ENCODE measurements at regions not wholly inside any gene's neighbourhood (a gene's known extent, or its start where the extent isn't known, plus 50 kb on each side); places are given as distances from the start of the nearest gene placed in this dataset.

DNA sequence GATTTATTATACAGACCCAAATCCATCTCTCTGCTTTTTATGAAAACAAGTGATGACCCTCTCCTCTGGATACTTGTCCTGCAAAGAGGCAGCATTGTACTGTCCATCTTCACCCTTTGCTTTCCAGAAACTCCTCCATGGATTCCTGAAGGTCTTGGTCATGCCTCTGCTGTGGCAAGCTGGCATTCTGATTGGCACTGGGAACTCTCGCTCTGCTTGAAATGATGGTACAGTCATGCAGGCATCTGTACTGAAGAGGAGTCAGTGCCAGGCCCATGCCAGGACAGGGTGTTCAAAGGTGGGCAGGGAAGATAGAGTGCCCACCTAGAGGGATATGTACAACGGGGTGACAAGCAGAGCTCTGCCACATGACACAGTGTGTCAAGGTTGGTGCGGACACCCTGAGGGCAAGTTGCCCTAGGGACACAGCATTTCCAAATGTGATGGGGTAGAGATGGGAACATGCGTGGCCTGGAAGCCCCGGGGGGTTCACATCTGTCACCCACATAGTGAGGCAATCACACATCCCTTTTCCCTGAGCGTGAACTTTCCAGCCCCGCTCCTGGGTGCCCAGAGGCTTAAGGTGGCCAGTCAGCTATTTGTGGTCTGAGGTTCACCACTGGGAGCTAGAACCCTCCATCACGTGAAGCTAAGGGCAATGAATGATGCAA lies 235.7 kb upstream of the TCERG1L start:
- TF ChIP-seq, protein P1, sequence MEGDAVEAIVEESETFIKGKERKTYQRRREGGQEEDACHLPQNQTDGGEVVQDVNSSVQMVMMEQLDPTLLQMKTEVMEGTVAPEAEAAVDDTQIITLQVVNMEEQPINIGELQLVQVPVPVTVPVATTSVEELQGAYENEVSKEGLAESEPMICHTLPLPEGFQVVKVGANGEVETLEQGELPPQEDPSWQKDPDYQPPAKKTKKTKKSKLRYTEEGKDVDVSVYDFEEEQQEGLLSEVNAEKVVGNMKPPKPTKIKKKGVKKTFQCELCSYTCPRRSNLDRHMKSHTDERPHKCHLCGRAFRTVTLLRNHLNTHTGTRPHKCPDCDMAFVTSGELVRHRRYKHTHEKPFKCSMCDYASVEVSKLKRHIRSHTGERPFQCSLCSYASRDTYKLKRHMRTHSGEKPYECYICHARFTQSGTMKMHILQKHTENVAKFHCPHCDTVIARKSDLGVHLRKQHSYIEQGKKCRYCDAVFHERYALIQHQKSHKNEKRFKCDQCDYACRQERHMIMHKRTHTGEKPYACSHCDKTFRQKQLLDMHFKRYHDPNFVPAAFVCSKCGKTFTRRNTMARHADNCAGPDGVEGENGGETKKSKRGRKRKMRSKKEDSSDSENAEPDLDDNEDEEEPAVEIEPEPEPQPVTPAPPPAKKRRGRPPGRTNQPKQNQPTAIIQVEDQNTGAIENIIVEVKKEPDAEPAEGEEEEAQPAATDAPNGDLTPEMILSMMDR (IDR thresholded peaks at IDR 0.05; ENCODE audit: partially characterized antibody, unreplicated experiment): no peak
- no peak overlapping the region for H3K27ac Mint-ChIP-seq (ENCODE audit: unreplicated experiment)
- DNase-seq: no peak
- no peaks in the 10 kb centered on the region for H3K4me1 Mint-ChIP-seq (ENCODE audit: low read depth, unreplicated experiment)
- H3K36me3 Mint-ChIP-seq (ENCODE audit: unreplicated experiment): no peaks in the 10 kb centered on the region
- no peak overlapping the region for H3K4me3 Mint-ChIP-seq (ENCODE audit: unreplicated experiment)
- peaks cover 12% of the 10 kb centered on the region for H3K9me3 Mint-ChIP-seq (ENCODE audit: unreplicated experiment)
- H3K27me3 Mint-ChIP-seq (ENCODE audit: unreplicated experiment): peaks cover 2% of the 10 kb centered on the region

DNA sequence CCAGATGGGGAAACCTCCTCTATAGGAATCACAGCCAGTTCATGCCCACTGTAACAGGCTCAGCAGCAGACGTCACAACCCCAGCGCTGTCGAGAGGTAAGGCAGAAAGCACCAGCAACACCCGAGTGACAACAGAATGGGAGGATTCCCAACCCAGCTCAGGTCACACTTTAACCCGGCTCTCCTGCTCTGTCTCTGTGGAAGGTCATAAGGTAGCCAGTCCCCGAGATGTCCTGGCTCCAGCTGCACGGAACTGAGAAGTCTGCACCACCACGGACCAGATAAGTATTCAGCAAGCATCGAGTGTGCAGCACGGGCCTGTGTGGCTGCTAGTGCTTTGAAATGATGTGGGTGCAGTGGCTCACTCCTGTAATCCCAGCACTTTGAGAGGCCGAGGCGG lies 236.7 kb upstream of the TCERG1L start:
- peaks cover 12% of the 10 kb centered on the region for H3K9me3 Mint-ChIP-seq (ENCODE audit: unreplicated experiment)
- TF ChIP-seq, protein P1 (IDR thresholded peaks at IDR 0.05; ENCODE audit: partially characterized antibody, unreplicated experiment): no peak
- DNase-seq: no peak
- no peak overlapping the region for H3K4me3 Mint-ChIP-seq (ENCODE audit: unreplicated experiment)
- no peaks in the 10 kb centered on the region for H3K4me1 Mint-ChIP-seq (ENCODE audit: low read depth, unreplicated experiment)
- no peak overlapping the region for H3K27ac Mint-ChIP-seq (ENCODE audit: unreplicated experiment)
- peaks cover 2% of the 10 kb centered on the region for H3K27me3 Mint-ChIP-seq (ENCODE audit: unreplicated experiment)
- no peaks in the 10 kb centered on the region for H3K36me3 Mint-ChIP-seq (ENCODE audit: unreplicated experiment)

DNA sequence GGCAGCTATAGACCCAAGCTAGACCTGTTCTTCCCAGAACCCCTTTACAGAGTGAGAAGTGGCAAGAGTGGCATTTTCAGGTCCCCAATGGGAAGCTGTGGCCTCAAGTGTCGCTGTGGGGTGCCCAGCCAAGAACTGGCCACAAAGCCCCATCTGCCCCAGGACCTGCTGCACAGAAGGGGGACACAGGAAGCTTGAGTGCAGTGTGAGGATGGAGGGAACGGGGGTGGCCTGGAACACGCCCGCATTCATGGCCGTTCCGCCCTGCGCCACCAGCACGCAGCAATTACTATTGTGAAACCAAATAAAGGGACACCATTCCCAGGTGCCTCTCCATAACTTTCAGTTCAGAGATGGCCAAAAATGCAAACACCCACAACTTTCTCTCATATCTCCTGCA lies 237.6 kb upstream of the TCERG1L start:
- Mint-ChIP-seq H3K9me3 (ENCODE audit: unreplicated experiment) (peaks cover 11% of the 10 kb centered on the region), H3K4me3 (ENCODE audit: unreplicated experiment) (no peak overlapping the region), H3K4me1 (ENCODE audit: low read depth, unreplicated experiment) (no peaks in the 10 kb centered on the region), H3K27me3 (ENCODE audit: unreplicated experiment) (peaks cover 2% of the 10 kb centered on the region), H3K36me3 (ENCODE audit: unreplicated experiment) (no peaks in the 10 kb centered on the region), H3K27ac (ENCODE audit: unreplicated experiment) (no peak overlapping the region)
- no peak for DNase-seq
- TF ChIP-seq, protein P1 (IDR thresholded peaks at IDR 0.05; ENCODE audit: partially characterized antibody, unreplicated experiment): no peak

DNA sequence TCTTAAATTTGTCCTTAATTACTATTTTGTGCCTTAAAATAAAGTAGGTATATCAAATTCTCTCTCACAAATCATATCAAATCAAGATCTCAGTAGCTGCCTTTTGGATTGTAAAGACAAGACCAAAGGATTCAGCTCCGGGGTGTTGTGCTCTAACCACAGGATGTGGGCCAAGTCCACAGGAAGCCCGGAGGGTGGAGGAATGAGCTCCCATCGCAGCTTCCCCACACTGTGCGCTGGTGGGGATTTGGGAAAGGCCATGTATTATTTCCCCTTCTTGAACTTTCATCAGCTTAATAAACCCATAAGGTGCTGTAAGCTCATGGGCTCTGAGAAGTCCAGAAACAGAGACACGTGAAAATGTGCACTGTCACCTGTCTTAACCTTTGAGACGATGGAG lies 241.6 kb upstream of the TCERG1L start:
- Mint-ChIP-seq H3K27ac (ENCODE audit: unreplicated experiment) (no peak overlapping the region), H3K36me3 (ENCODE audit: unreplicated experiment) (no peaks in the 10 kb centered on the region), H3K4me3 (ENCODE audit: unreplicated experiment) (no peak overlapping the region), H3K27me3 (ENCODE audit: unreplicated experiment) (peaks cover 2% of the 10 kb centered on the region), H3K9me3 (ENCODE audit: unreplicated experiment) (peaks cover 9% of the 10 kb centered on the region), H3K4me1 (ENCODE audit: low read depth, unreplicated experiment) (no peaks in the 10 kb centered on the region)
- TF ChIP-seq, protein P1 (IDR thresholded peaks at IDR 0.05; ENCODE audit: partially characterized antibody, unreplicated experiment): no peak
- DNase-seq: no peak

DNA sequence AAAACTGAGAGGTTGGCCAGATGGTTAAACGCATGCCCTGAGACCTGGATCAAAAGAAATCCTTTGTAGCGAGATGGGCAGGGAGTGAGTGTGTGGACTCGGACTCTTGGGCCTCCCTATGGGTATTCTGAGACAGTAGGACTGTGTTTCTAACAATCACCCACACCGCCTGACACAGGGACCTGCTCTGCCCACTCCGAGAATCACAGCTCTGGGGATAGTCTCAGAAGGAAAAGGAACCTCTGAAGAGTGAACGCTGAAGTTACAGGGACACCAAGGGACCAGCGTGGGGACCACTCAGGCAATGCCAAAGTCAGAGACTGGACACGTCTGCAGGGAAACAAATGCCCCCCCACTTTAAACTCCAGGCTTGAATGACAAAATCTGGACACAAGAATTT lies 242.1 kb upstream of the TCERG1L start:
- H3K4me3 Mint-ChIP-seq (ENCODE audit: unreplicated experiment): no peak overlapping the region
- H3K27me3 Mint-ChIP-seq (ENCODE audit: unreplicated experiment): peaks cover 2% of the 10 kb centered on the region
- H3K27ac Mint-ChIP-seq (ENCODE audit: unreplicated experiment): no peak overlapping the region
- TF ChIP-seq, protein P1 (IDR thresholded peaks at IDR 0.05; ENCODE audit: partially characterized antibody, unreplicated experiment): no peak
- H3K4me1 Mint-ChIP-seq (ENCODE audit: low read depth, unreplicated experiment): no peaks in the 10 kb centered on the region
- peaks cover 9% of the 10 kb centered on the region for H3K9me3 Mint-ChIP-seq (ENCODE audit: unreplicated experiment)
- DNase-seq: no peak
- H3K36me3 Mint-ChIP-seq (ENCODE audit: unreplicated experiment): no peaks in the 10 kb centered on the region
